WERI-Rb-1 (cell line): ENCODE measurements at regions not wholly inside any gene's neighbourhood (a gene's known extent, or its start where the extent isn't known, plus 50 kb on each side); places are given as distances from the start of the nearest gene placed in this dataset.

Experiments
- DNase-seq: peaks from one replicate; pipeline ENCODE4 v3.0.0-alpha.2; 2020
- H3K27ac ChIP-seq: fragments of 250-450 bp; sonication (Bioruptor Pico); 2 replicates; pipeline ENCODE4 v1.5.1; 2020; ENCODE audit warnings: mild to moderate bottlenecking, moderate library complexity
- H3K27me3 ChIP-seq: fragments of 250-450 bp; sonication (Bioruptor Pico); 2 replicates; pipeline ENCODE4 v1.5.1; 2021; ENCODE audit warnings: mild to moderate bottlenecking, low read depth, moderate library complexity; ENCODE audit not compliant: insufficient read depth, severe bottlenecking
- H3K36me3 ChIP-seq: fragments of 250-450 bp; sonication (Bioruptor Pico); 2 replicates; pipeline ENCODE4 v1.5.1; 2020; ENCODE audit warnings: mild to moderate bottlenecking, moderate library complexity
- H3K4me3 ChIP-seq: 2 replicates; pipeline ENCODE4 v1.5.1; 2011; ENCODE audit warnings: low read depth, mild to moderate bottlenecking, control low read depth, low read length
- H3K9me3 ChIP-seq: fragments of 250-450 bp; sonication (Bioruptor Pico); 2 replicates; pipeline ENCODE4 v1.5.1; 2021; ENCODE audit warnings: mild to moderate bottlenecking, moderate library complexity; ENCODE audit not compliant: severe bottlenecking
- TF ChIP-seq, protein P1 (sequence below): IDR thresholded peaks from 2 replicates; pipeline ENCODE4 v1.5.1; 2011; ENCODE audit warnings: low read depth, mild to moderate bottlenecking, control low read depth, inconsistent platforms, low read length

DNA sequence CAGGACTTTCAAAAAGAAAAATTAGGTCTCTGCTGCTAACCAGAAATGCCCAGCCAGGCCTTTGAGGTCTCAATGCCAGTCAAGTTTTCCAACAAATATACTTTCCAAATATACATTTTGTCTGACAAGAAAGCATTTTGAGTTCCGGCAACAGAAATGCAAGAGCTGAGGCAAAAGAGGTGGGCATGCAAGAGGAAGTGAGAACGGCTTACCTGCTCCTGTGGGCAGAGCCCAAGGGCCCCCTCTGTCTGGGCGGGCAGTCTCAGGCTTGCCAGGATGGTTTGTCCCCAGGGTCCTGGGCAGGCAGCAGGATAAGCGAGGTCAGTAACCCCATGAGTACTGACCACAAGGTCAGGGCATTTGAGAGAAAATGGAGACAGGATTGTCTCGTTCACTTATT lies 136.1 kb upstream of the TOPAZ1 start:
- H3K4me3 ChIP-seq = no peak overlapping the region
- H3K9me3 ChIP-seq = no peaks in the 10 kb centered on the region
- H3K27me3 ChIP-seq = no peaks in the 10 kb centered on the region
- no peak for DNase-seq
- H3K36me3 ChIP-seq = no peaks in the 10 kb centered on the region
- TF ChIP-seq, protein P1, sequence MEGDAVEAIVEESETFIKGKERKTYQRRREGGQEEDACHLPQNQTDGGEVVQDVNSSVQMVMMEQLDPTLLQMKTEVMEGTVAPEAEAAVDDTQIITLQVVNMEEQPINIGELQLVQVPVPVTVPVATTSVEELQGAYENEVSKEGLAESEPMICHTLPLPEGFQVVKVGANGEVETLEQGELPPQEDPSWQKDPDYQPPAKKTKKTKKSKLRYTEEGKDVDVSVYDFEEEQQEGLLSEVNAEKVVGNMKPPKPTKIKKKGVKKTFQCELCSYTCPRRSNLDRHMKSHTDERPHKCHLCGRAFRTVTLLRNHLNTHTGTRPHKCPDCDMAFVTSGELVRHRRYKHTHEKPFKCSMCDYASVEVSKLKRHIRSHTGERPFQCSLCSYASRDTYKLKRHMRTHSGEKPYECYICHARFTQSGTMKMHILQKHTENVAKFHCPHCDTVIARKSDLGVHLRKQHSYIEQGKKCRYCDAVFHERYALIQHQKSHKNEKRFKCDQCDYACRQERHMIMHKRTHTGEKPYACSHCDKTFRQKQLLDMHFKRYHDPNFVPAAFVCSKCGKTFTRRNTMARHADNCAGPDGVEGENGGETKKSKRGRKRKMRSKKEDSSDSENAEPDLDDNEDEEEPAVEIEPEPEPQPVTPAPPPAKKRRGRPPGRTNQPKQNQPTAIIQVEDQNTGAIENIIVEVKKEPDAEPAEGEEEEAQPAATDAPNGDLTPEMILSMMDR = no peak
- H3K27ac ChIP-seq = no peak overlapping the region

DNA sequence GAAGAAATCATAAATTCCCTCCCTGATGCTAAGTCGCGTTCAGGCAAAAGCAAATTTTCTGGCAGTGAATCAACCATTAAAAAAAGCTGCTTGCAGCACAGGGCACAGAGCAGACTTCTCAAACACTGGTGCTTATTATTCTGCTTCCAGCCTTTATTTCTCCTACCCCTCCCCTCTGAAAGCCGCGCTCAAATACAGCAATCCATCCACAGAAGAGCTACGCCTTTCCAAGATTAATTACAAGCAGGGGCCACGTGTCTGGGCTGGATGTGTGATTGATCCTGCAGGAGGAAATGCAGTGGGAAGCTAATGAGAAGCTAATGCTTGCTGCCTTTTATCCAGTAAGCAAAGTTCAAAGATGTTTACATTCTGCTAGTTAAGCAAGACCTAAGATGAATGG lies 134.9 kb upstream of the TOPAZ1 start:
- H3K27me3 ChIP-seq = no peaks in the 10 kb centered on the region
- no peak overlapping the region for H3K4me3 ChIP-seq
- DNase-seq = no peak
- no peaks in the 10 kb centered on the region for H3K36me3 ChIP-seq
- H3K9me3 ChIP-seq = no peaks in the 10 kb centered on the region
- H3K27ac ChIP-seq = no peak overlapping the region
- TF ChIP-seq, protein P1 = no peak

DNA sequence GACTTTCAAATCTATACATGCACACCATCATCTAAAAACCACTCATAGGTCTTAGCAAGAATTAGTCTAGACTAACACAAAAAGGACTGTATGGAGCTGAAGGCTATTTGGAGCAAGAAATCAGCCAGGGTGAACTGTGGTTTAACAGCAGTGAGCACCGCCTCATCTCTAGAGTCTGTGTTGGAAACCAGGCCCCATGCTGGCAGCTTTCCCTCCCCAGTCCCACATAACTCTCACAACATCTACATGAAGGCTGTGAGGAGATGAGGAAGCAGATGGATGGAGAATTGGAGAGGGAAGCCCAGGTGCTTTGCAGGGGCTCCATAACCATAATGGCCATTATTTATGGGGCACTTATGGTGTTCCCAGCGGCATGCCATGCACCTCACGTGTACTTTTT lies 133.2 kb upstream of the TOPAZ1 start:
- H3K9me3 ChIP-seq = no peaks in the 10 kb centered on the region
- H3K27me3 ChIP-seq = no peaks in the 10 kb centered on the region
- H3K36me3 ChIP-seq = no peaks in the 10 kb centered on the region
- no peak overlapping the region for H3K27ac ChIP-seq
- DNase-seq = no peak
- H3K4me3 ChIP-seq = no peak overlapping the region
- TF ChIP-seq, protein P1 = no peak

DNA sequence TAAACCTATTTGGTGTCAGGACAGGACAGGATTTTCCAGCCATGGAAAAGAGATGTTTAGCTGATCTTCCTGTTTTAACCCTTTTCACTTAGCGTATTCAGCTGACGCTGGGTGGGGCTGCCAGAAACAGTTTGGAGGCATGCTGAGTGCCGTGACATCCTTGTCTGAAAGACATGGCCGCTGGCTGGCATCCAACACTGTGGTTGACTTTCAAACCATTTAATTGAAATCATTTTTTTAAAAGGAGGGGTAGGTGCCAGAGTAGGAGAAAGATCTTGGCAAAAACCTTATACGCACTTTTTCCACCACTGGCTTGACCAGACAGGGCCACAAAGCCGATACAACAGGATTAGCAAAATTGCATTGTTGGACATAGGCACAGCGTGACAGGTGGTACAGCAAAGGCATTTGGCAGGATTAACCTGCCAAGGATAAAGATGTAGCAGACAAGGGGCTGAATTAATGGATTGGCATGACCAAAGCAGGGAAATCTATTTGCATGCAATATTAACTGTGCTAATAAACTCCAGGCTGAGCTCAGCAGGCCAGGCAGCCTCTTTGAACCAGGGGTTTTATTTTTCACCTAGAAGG lies 131.8 kb upstream of the TOPAZ1 start:
- H3K27ac ChIP-seq = no peak overlapping the region
- DNase-seq = peak; percentile 52
- H3K36me3 ChIP-seq = no peaks in the 10 kb centered on the region

DNA sequence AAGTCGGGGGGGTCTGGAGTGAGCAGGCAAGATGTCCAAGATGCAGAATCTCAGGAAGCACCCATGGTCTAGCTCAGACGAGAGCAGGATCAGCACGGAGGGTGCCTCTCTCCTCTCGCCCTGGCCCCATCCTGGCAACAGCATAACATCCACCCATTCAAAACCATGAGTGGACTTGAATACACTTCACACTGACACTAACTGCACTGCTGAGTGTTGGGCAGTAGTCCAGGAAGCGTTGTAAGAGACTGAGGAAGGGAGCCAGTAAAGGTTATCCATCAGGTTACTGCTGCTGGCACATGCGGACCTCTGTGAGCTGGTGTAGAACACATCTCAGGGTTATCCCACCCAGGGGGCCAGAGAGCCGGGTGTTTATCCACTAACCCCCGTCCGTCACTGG lies 131.0 kb upstream of the TOPAZ1 start:
- no peak for DNase-seq
- Histone ChIP-seq H3K4me3 (no peak overlapping the region), H3K36me3 (no peaks in the 10 kb centered on the region), H3K27ac (no peak overlapping the region), H3K27me3 (peaks cover 7% of the 10 kb centered on the region), H3K9me3 (no peaks in the 10 kb centered on the region)
- TF ChIP-seq, protein P1 = no peak

More for the DNA sequence above, 131.8 kb upstream of the TOPAZ1 start:
- H3K4me3 ChIP-seq = no peak overlapping the region
- H3K9me3 ChIP-seq = no peaks in the 10 kb centered on the region
- TF ChIP-seq, protein P1 = no peak
- H3K27me3 ChIP-seq = peaks cover 4% of the 10 kb centered on the region

GRCh38 chr3:44111482-44111881 lies 130.2 kb upstream of the TOPAZ1 start:
- Histone ChIP-seq H3K9me3 (no peaks in the 10 kb centered on the region), H3K27ac (no peak overlapping the region), H3K27me3 (peaks cover 7% of the 10 kb centered on the region), H3K4me3 (no peak overlapping the region), H3K36me3 (no peaks in the 10 kb centered on the region)
- TF ChIP-seq, protein P1 = no peak
- DNase-seq = no peak
